SK-N-SH treated with all-trans-retinoic acid at 6 μM for 48 hours (cell line): ENCODE measurements at regions not wholly inside any gene's neighbourhood (a gene's known extent, or its start where the extent isn't known, plus 50 kb on each side); places are given as distances from the start of the nearest gene placed in this dataset.

ENCODE experiments used
- ATAC-seq: fragments of 200-7000 bp; cut with Tn5 transposase; 3 replicates; pipeline ENCODE4 v1.9.1; 2020; ENCODE audit warnings: mild to moderate bottlenecking, moderate library complexity
- ARNTL ChIP-seq: fragments of 450-650 bp; formaldehyde crosslinking; IDR thresholded peaks from 2 replicates; pipeline ENCODE4 v1.5.0; 2020; ENCODE audit warnings: low read depth, mild to moderate bottlenecking, moderate library complexity, borderline replicate concordance
- BACH2 ChIP-seq: fragments of 250-450 bp; sonication (Bioruptor Pico); IDR thresholded peaks from 2 replicates; pipeline ENCODE4 v1.9.0; 2021; ENCODE audit warnings: mild to moderate bottlenecking, borderline replicate concordance
- CREB5 ChIP-seq: fragments of 250-450 bp; sonication (Bioruptor Pico); IDR thresholded peaks from 2 replicates; pipeline ENCODE4 v1.5.1; 2020; ENCODE audit warnings: low read depth, mild to moderate bottlenecking, moderate library complexity
- CSRNP3 ChIP-seq: fragments of 250-450 bp; sonication (Bioruptor Pico); IDR thresholded peaks from 2 replicates; pipeline ENCODE4 v1.5.1; 2021; ENCODE audit warnings: mild to moderate bottlenecking, moderate library complexity
- GLIS3 ChIP-seq: fragments of 250-450 bp; sonication (Bioruptor Pico); IDR thresholded peaks from 2 replicates; pipeline ENCODE4 v1.5.0; 2020; ENCODE audit warnings: mild to moderate bottlenecking, moderate library complexity
- OSR1 ChIP-seq: fragments of 250-450 bp; sonication (Bioruptor Pico); IDR thresholded peaks from 2 replicates; pipeline ENCODE4 v1.8.0; 2022; ENCODE audit warnings: moderate library complexity, mild to moderate bottlenecking, inconsistent platforms
- PATZ1 ChIP-seq: fragments of 250-450 bp; sonication (Bioruptor Pico); IDR thresholded peaks from 2 replicates; pipeline ENCODE4 v1.8.0; 2020; ENCODE audit warnings: mild to moderate bottlenecking, moderate library complexity, borderline replicate concordance
- POU6F1 ChIP-seq: fragments of 250-450 bp; sonication (Bioruptor Pico); IDR thresholded peaks from 2 replicates; pipeline ENCODE4 v1.8.0; 2021; ENCODE audit warnings: low read depth, mild to moderate bottlenecking, moderate library complexity, borderline replicate concordance
- PPARA ChIP-seq: fragments of 250-450 bp; sonication (Bioruptor Pico); IDR thresholded peaks from 2 replicates; pipeline ENCODE4 v1.5.0; 2020; ENCODE audit warnings: mild to moderate bottlenecking, borderline replicate concordance
- RARB ChIP-seq: fragments of 250-450 bp; sonication (Bioruptor Pico); IDR thresholded peaks from 2 replicates; pipeline ENCODE4 v1.8.0; 2021; ENCODE audit warnings: mild to moderate bottlenecking, moderate library complexity
- SNAI2 ChIP-seq: fragments of 250-450 bp; sonication (Bioruptor Pico); IDR thresholded peaks from 2 replicates; pipeline ENCODE4 v1.5.0; 2020; ENCODE audit warnings: mild to moderate bottlenecking, moderate library complexity
- TCF4 ChIP-seq: fragments of 250-450 bp; sonication (Bioruptor Pico); IDR thresholded peaks from 2 replicates; pipeline ENCODE4 v1.8.0; 2021; ENCODE audit warnings: mild to moderate bottlenecking, moderate library complexity, borderline replicate concordance
- TOX ChIP-seq: fragments of 250-450 bp; sonication (Bioruptor Pico); IDR thresholded peaks from 2 replicates; pipeline ENCODE4 v1.8.0; 2021; ENCODE audit warnings: mild to moderate bottlenecking, moderate library complexity, borderline replicate concordance
- TSHZ2 ChIP-seq: fragments of 250-450 bp; sonication (Bioruptor Pico); IDR thresholded peaks from 2 replicates; pipeline ENCODE4 v1.5.0; 2020; ENCODE audit warnings: mild to moderate bottlenecking, moderate library complexity
- ZC3H10 ChIP-seq: fragments of 250-450 bp; sonication (Bioruptor Pico); IDR thresholded peaks from 2 replicates; pipeline ENCODE4 v1.5.1; 2021; ENCODE audit warnings: mild to moderate bottlenecking, moderate library complexity
- ZFP3 ChIP-seq: fragments of 250-450 bp; sonication (Bioruptor Pico); IDR thresholded peaks from 2 replicates; pipeline ENCODE4 v1.5.0; 2020; ENCODE audit warnings: mild to moderate bottlenecking, moderate library complexity
- ZFP30 ChIP-seq: fragments of 450-650 bp; formaldehyde crosslinking; IDR thresholded peaks from 2 replicates; pipeline ENCODE4 v1.5.0; 2022; ENCODE audit warnings: mild to moderate bottlenecking, moderate library complexity
- ZNF565 ChIP-seq: fragments of 450-650 bp; formaldehyde crosslinking; conservative IDR thresholded peaks from 2 replicates; pipeline ENCODE4 v1.5.0; 2020; ENCODE audit warnings: low read depth, mild to moderate bottlenecking, moderate library complexity
- ZNF70 ChIP-seq: fragments of 450-650 bp; formaldehyde crosslinking; IDR thresholded peaks from 2 replicates; pipeline ENCODE4 v1.5.0; 2020; ENCODE audit warnings: mild to moderate bottlenecking, moderate library complexity
- ZNF8 ChIP-seq: fragments of 450-650 bp; formaldehyde crosslinking; IDR thresholded peaks from 2 replicates; pipeline ENCODE4 v1.5.0; 2020; ENCODE audit warnings: mild to moderate bottlenecking, moderate library complexity

- no peak for ATAC-seq
- no peak for TF ChIP-seq ZNF8
- TF ChIP-seq ZNF70 (CRISPR knock-in tag), result no peak
- no peak for TF ChIP-seq OSR1 (CRISPR knock-in tag)
- TF ChIP-seq ZNF565 (CRISPR knock-in tag), result no peak
- no peak for TF ChIP-seq GLIS3
- no peak for TF ChIP-seq ZFP3
- TF ChIP-seq SNAI2 (CRISPR knock-in tag), result no peak
- no peak for TF ChIP-seq CSRNP3 (CRISPR knock-in tag)
- no peak for TF ChIP-seq CREB5 (CRISPR knock-in tag)
- TF ChIP-seq BACH2 (CRISPR knock-in tag), result no peak
- TF ChIP-seq ZC3H10 (CRISPR knock-in tag), result no peak
- no peak for TF ChIP-seq TCF4
- no peak for TF ChIP-seq PATZ1
These were observed 116.6 kb upstream of the HMHB1 start for GRCh38 chr5:143695244-143695864.

- TF ChIP-seq ARNTL (CRISPR knock-in tag), result no peak
- TF ChIP-seq PPARA (CRISPR knock-in tag), result no peak
- TF ChIP-seq ZFP3, result no peak
- no peak for TF ChIP-seq ZC3H10 (CRISPR knock-in tag)
- no peak for TF ChIP-seq TCF4
- no peak for TF ChIP-seq ZNF565 (CRISPR knock-in tag)
- TF ChIP-seq CSRNP3 (CRISPR knock-in tag), result no peak
- no peak for TF ChIP-seq ZFP30 (CRISPR knock-in tag)
- TF ChIP-seq SNAI2 (CRISPR knock-in tag), result no peak
- no peak for TF ChIP-seq ZNF8
- no peak for TF ChIP-seq TSHZ2
- TF ChIP-seq RARB (CRISPR knock-in tag), result no peak
- TF ChIP-seq ZNF70 (CRISPR knock-in tag), result no peak
- no peak for TF ChIP-seq CREB5 (CRISPR knock-in tag)
- TF ChIP-seq OSR1 (CRISPR knock-in tag), result no peak
- TF ChIP-seq POU6F1, result no peak
- no peak for TF ChIP-seq GLIS3
- no peak for TF ChIP-seq TOX
These were observed 117.6 kb upstream of the HMHB1 start for GRCh38 chr5:143694357-143694756.

More at GRCh38 chr5:143694357-143694756, 117.6 kb upstream of the HMHB1 start:
- no peak for ATAC-seq
